ENCODE measurements at regions not wholly inside any gene's neighbourhood (a gene's known extent, or its start where the extent isn't known, plus 50 kb on each side); places are given as distances from the start of the nearest gene placed in this dataset.
"Not testable (repeated sequence)": the region's sequence is repeated elsewhere in the genome, so short reads cannot be mapped to it uniquely, and the experiment has no call there.

DNA sequence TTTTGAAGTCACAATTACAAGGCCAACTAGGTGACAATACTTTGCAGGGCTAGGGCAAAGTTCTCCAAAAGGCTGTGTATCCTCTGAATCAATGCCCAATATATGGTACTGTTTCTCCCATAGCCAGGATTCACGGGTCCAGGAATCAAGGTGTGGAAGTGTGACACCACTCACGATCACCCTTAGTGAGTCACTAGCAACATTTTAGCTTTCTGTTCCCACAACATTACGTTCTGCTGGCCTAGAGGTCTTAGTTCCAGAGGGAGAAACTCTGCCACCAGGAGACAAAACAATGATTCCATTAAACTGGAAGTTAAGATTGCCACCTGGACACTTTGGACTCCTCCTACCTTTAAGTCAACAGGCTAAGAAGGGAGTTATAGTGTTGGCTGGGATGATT lies 88.5 kb upstream of the RANBP6 start:
- DNase-seq = not testable (repeated sequence)

GRCh38 chr9:6102336-6102987 lies 87.0 kb upstream of the RANBP6 start:
- not testable (repeated sequence) for DNase-seq

DNA sequence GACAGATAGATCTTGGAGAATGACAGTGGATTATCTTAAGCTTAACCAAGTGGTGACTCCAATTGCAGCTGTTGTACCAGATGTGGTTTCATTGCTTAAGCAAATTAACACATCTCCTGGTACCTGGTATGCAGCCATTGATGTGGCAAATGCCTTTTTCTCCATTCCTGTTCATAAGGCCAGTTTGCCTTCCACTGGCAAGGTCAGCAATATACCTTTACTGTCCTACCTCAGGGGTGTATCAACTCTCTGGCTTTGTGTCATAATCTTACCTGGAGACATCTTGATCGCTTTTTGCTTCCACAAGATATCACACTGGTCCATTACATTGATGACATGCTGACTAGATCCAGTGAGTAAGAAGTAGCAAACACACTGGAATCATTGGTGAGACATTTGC lies 86.3 kb upstream of the RANBP6 start:
- not testable (repeated sequence) for DNase-seq

- not testable (repeated sequence) for DNase-seq
Observed at GRCh38 chr9:6099346-6099745, 83.9 kb upstream of the RANBP6 start.

GRCh38 chr9:6098431-6098830 lies 83.0 kb upstream of the RANBP6 start:
- DNase-seq = no peak

GRCh38 chr9:6096821-6097220 lies 81.4 kb upstream of the RANBP6 start:
- DNase-seq = no peak

GRCh38 chr9:6090277-6091210 lies 75.1 kb upstream of the RANBP6 start:
- no peak for DNase-seq

DNA sequence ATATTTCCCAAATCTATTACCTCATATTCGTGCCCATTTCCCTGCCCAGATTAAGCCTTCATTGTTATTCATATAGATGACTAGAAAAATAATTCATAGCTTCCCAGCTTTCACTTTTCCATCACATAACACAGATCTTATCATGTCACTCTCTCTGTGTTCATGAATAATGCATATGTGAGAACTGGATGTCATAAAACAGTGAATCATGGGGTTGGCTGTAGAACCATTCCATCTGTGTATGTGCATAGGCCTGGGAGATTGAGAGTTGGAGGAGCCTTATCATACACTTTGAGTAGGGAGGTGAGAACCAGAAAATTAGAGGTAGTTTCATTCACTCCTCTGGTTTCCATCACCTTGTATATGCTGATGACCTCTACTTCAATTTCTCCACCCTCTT lies 73.9 kb upstream of the RANBP6 start:
- DNase-seq = no peak

DNA sequence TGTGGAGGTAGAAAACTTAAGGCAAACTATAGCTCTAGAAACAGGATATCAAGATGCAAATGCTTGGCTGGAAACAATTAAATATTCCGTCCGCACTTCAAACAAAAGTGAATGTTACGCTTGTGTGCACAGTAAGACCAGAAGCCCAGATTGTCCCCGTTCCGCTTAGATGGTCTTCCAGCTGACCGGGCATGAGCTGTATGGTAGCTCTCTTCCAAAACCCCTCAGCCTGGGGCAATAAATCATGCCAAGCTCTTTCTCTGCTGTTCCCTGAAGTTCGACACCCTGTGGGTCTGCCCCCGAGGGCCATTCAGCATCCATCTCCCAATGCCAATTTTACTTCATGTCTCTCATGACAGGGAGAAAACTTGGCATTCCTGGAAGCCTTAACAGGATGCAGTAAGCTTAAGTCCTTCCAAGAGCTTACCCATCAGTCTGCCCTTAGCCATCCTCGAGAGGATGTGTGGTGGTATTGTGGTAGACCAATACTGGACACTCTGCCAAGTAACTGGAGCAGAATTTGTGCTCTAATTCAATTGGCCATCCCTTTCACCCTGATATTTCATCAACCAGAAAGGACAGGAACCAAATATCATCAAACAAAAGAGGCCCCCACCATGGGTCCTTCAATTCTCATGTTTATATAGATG lies 70.7 kb upstream of the RANBP6 start:
- no peak for DNase-seq

- DNase-seq = peak; percentile 39
Observed at GRCh38 chr9:6080154-6080716, 64.8 kb upstream of the RANBP6 start.

GRCh38 chr9:6079386-6079785 lies 64.0 kb upstream of the RANBP6 start:
- no peak for DNase-seq

DNA sequence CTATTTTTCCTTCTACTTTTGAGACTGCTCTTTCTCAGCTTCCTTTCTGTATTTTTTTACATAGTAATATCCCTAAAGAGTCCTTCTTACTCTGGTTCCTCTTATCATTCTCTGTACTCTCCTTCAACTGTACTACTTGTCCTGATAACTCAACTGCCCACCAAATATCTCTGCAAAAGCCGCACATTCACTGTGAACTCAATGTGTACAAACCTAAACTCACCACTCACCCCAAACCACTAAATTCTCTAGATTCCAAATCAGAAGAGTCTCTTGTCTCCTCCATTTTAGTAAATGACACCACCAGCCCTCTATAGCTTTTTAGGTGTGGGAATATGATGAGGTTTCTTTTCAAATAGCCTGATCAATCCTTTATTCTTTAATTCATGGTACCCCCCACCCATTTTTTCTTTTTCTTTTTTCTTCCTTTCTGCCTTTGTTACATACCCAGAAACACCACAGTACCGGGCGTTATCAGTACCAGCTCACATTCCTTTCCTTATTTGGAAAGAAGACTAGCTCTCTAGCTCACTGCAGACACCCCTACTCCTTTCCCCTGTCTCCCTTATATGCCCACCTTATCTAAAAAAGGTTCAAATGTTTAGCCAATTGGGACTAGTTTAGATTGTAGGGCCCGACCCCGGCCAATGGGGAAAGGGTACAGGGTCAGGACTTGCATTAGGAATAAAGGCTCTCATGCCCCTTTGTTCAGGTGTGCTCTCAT lies 63.1 kb upstream of the RANBP6 start:
- no peak for DNase-seq

- DNase-seq = no peak
Observed at GRCh38 chr9:6076851-6077250, 61.4 kb upstream of the RANBP6 start.

DNA sequence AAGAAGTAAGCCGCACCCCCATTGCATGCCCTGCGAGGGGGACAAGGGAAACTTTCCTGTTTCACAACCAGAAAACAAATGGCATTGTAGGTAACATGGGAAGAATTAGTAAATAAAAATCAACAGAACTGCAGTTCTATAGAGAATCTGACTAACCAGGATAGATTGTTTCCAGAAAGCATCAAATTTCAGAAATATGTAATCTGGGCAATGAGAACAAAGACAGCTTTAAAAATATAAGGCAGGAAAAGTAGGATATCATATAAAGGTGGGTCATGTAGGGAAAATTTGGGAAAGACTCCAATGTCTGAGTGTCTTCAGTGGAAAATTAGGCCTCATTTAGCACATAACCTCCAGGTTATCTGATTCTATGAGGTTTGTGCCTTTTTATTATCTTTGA lies 58.3 kb upstream of the RANBP6 start:
- no peak for DNase-seq

- DNase-seq = no peak
Observed at GRCh38 chr9:6072865-6073264, 57.4 kb upstream of the RANBP6 start.

DNA sequence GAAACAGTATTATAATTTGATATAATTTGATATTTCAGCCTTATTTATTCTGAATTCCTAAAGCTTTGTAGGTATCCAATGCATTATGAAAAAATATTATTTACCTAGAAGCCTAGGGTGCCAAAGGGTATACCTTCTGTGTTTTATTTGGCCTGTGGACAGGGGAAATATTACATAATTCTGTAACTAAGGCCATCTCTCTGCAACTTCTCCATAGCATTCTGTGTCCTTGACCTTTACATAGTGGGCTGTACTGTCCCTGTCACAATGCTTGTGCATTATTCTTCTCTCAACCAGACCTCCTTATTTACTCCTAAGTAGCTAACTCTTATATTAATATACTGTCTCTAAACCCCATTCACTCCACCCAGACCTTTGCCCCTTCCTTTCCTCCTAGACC lies 57.0 kb upstream of the RANBP6 start:
- no peak for DNase-seq

- no peak for DNase-seq
Observed at GRCh38 chr9:6068983-6069382, 53.6 kb upstream of the RANBP6 start.

DNA sequence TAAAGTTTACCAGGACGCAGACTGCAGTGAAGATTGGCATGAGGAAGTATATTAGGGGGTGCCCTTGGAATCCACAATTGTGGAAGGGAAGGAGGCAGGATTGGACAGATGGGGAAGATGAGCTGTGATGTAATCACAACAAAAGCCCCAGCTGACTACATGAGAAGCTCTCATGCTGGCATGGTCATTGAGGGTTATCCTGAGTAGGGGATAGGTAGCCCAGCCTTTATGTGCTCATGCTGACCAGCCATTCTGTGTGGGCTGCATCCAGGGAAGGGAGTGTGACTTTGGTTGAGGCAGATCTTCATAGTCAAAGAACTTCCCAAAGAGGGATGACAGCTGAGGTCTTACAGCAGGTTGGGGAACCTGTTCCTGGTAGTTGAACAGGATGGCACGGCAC lies 52.0 kb upstream of the RANBP6 start:
- no peak for DNase-seq

Measured in midbrain (tissue), 1 donor.